Brain microvascular endothelial cell (primary cell): ENCODE measurements at regions not wholly inside any gene's neighbourhood (a gene's known extent, or its start where the extent isn't known, plus 50 kb on each side); places are given as distances from the start of the nearest gene placed in this dataset.

ENCODE experiments used
- DNase-seq: peaks from one replicate; pipeline ENCODE4 v3.0.0-alpha.2; 2020
- H3K27ac ChIP-seq: fragments of 250-450 bp; sonication (Bioruptor Pico); 2 replicates; pipeline ENCODE4 v1.5.1; 2020; ENCODE audit warnings: mild to moderate bottlenecking, moderate library complexity
- H3K27me3 ChIP-seq: fragments of 250-450 bp; sonication (Bioruptor Pico); replicated peaks from 2 replicates; pipeline ENCODE4 v1.5.1; 2020; ENCODE audit warnings: mild to moderate bottlenecking
- H3K36me3 ChIP-seq: fragments of 250-450 bp; sonication (Bioruptor Pico); replicated peaks from 2 replicates; pipeline ENCODE4 v1.5.1; 2020; ENCODE audit warnings: mild to moderate bottlenecking
- H3K4me3 ChIP-seq: 2 replicates; pipeline ENCODE4 v1.5.1; 2011; ENCODE audit warnings: low read depth, mild to moderate bottlenecking, control low read depth, low read length, moderate library complexity
- in situ Hi-C: cut with HindIII; loops from 2 replicates; pipeline ENCODE4 v1.10.0; 2017; ENCODE audit warnings: low sequenced_read_pairs, low pct_ligation_motif_present
- TF ChIP-seq, protein P1 (sequence below): IDR thresholded peaks from 2 replicates; pipeline ENCODE4 v1.5.1; 2011; ENCODE audit warnings: low read depth, mild to moderate bottlenecking, moderate library complexity, low read length, control low read depth, inconsistent platforms; ENCODE audit errors: missing control alignments

DNA sequence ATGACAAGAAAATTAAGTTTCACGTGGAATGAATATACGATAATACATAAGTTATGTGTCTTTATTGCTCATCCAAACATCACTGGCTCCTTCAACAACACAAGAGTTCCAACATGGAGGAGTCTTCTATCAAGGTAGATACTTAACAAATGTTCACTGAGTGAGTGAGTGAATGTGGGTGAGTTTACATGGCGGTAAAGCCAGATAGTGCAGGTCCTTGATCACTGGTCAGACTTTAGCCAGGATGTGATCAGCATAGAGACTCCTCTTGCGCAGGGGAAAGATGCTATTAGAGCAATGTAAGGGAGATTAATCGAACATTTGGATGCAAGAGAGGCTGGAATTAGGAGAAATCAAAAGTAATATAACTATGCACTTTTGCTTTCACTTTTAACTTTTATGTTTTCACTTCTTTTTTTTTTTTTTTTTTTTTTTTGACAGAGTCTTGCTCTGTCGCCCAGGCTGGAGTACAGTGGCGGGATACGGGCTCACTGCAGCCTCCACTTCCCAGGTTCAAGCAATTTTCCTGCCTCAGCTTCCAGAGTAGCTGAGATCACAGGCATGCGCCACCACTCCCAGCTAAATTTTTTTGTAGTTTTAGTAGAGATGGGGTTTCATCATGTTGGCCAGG lies 249.0 kb upstream of the ID2 start:
- H3K27me3 ChIP-seq: no peaks in the 10 kb centered on the region
- DNase-seq: no peak
- no peak overlapping the region for H3K4me3 ChIP-seq
- in situ Hi-C loops: no loop called here
- no peak overlapping the region for H3K27ac ChIP-seq
- TF ChIP-seq, protein P1, sequence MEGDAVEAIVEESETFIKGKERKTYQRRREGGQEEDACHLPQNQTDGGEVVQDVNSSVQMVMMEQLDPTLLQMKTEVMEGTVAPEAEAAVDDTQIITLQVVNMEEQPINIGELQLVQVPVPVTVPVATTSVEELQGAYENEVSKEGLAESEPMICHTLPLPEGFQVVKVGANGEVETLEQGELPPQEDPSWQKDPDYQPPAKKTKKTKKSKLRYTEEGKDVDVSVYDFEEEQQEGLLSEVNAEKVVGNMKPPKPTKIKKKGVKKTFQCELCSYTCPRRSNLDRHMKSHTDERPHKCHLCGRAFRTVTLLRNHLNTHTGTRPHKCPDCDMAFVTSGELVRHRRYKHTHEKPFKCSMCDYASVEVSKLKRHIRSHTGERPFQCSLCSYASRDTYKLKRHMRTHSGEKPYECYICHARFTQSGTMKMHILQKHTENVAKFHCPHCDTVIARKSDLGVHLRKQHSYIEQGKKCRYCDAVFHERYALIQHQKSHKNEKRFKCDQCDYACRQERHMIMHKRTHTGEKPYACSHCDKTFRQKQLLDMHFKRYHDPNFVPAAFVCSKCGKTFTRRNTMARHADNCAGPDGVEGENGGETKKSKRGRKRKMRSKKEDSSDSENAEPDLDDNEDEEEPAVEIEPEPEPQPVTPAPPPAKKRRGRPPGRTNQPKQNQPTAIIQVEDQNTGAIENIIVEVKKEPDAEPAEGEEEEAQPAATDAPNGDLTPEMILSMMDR: no peak
- H3K36me3 ChIP-seq: no peaks in the 10 kb centered on the region

DNA sequence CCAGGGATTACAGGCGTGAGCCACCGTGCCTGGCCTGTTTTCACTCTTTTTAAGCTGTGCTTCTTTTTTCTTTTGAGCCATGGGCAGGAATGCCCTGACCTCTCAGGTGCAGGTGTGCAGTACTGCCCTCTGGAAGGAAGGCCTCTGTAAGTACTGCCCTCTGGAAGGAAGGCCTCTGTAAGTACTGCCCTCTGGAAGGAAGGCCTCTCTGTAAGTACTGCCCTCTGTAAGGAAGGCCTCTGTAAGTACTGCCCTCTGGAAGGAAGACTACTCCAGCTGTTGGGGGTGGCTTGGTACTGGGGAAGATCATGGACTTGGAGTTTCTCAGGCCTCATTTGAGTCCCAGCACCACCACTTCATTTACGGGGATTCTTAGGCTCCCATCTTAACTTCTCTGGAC lies 248.5 kb upstream of the ID2 start:
- Histone ChIP-seq H3K27me3 (no peaks in the 10 kb centered on the region), H3K4me3 (no peak overlapping the region), H3K36me3 (no peaks in the 10 kb centered on the region), H3K27ac (no peak overlapping the region)
- in situ Hi-C loops: no loop called here
- TF ChIP-seq, protein P1: no peak
- no peak for DNase-seq

DNA sequence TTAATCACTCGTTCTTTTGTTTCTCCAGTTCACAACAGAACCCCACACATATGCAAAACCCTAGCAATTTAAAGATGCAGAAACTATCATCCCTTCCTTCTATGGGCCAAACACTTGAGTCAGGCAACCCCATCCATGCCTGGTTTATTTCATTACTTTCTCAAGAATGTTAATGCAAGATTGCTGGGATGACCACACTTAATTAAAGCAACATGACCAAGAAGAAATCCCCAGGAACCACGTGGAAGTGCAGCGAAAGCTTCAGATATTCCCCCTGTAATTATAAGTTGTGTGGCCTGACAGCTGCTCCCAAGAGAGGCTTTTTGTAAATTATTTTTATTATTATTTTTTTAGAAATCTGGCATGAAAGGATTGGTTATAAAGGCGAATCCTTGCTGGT lies 246.2 kb upstream of the ID2 start:
- in situ Hi-C loops: no loop called here
- H3K4me3 ChIP-seq: no peak overlapping the region
- H3K36me3 ChIP-seq: no peaks in the 10 kb centered on the region
- no peaks in the 10 kb centered on the region for H3K27me3 ChIP-seq
- no peak overlapping the region for H3K27ac ChIP-seq
- no peak for DNase-seq
- TF ChIP-seq, protein P1: no peak

DNA sequence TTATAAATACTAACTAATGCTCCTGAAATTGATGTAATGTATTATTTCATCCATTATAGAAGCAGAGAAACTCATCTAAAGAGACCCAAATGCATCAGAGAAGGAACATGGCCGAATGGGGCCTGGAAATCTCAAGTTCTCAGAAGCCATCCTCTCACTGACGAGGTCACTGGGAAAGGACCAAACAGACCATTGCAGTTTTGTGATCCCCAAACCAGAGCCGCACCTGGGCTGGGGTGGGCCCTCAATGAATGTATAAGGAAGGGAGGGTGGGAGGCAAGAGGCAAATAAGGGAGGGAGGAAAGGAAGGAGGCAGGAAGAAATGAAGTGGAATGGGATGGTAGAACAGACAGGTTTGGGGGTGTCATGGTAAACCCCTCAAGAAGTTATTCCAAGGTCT lies 245.3 kb upstream of the ID2 start:
- DNase-seq: no peak
- TF ChIP-seq, protein P1: no peak
- H3K27me3 ChIP-seq: no peaks in the 10 kb centered on the region
- no peak overlapping the region for H3K4me3 ChIP-seq
- in situ Hi-C loops: no loop called here
- H3K36me3 ChIP-seq: no peaks in the 10 kb centered on the region
- no peak overlapping the region for H3K27ac ChIP-seq

DNA sequence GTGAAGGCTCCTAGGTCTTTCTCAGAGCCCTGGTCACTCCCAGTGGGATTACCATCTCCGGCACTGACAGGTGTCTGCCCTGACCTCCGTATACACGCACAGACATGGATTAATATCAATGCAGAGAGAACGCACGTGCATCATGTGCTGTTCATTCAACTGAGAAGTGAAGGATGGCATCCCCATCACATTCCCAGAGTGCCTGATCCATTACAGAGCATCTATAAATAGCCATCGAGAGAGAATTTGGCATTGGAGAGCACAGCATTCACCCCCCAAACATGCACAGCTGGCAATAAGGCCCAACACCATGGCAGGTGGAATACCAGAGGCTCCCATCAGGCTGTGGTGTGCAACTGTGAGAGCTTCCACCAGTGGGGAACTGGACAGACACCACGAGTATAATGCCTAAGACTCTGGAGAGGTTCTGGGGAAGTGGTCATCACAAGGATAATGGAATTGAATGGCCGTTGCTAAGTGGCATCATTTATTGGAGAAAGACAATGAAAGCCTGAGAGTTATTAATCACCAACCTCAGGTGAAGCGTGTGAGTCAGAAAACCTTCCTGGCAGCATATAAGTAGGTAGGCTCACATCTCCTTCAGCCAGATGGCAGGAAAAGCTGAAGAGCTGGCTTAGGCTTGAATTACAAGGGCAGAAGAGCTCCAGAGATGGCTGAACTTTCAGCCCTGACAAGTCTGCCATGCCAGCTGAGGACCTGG lies 244.5 kb upstream of the ID2 start:
- no peak overlapping the region for H3K4me3 ChIP-seq
- no peak overlapping the region for H3K27ac ChIP-seq
- in situ Hi-C loops: no loop called here
- DNase-seq: no peak
- H3K36me3 ChIP-seq: no peaks in the 10 kb centered on the region
- TF ChIP-seq, protein P1: no peak
- no peaks in the 10 kb centered on the region for H3K27me3 ChIP-seq

DNA sequence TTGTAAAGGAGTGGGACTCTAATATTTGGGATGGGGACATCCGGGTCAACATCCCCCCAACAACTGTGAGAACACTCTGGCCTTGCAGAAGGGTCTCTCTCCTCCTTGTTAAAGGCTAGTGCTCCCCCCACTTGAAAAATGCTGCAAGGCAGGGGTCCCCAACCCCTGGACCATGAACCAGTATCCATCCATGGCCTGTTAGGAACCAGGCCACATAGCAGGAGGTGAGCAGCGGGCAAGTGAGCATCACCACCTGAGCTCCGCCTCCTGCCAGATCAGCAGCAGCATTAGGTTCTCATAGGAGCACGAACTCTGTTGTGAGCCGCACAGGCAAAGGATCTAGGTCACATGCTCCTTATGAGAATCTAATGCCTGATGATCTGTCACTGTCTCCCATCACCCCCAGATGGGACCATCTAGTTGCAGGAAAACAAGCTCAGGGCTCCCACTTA lies 243.9 kb upstream of the ID2 start:
- in situ Hi-C loops: no loop called here
- no peak overlapping the region for H3K27ac ChIP-seq
- no peaks in the 10 kb centered on the region for H3K36me3 ChIP-seq
- no peak overlapping the region for H3K4me3 ChIP-seq
- no peak for DNase-seq
- TF ChIP-seq, protein P1: no peak
- no peaks in the 10 kb centered on the region for H3K27me3 ChIP-seq
